Endodermal cell (in vitro differentiated cells): ENCODE measurements at regions not wholly inside any gene's neighbourhood (a gene's known extent, or its start where the extent isn't known, plus 50 kb on each side); places are given as distances from the start of the nearest gene placed in this dataset.
"Not testable (repeated sequence)": the region's sequence is repeated elsewhere in the genome, so short reads cannot be mapped to it uniquely, and the experiment has no call there.

Experiments
- DNase-seq: peaks from one replicate; pipeline ENCODE4 v3.0.0-alpha.2; 2017
- H3K27ac ChIP-seq: 2 replicates; pipeline ENCODE4 v1.5.1; 2013; ENCODE audit warnings: mild to moderate bottlenecking, low read depth, low read length, moderate library complexity
- H3K27me3 ChIP-seq: 2 replicates; pipeline ENCODE4 v1.6.1; 2013; ENCODE audit warnings: mild to moderate bottlenecking, low read length, moderate library complexity; ENCODE audit not compliant: insufficient read depth, control insufficient read depth, poor library complexity, severe bottlenecking
- H3K36me3 ChIP-seq: 2 replicates; pipeline ENCODE4 v1.7.0; 2013; ENCODE audit warnings: mild to moderate bottlenecking, low read length, moderate library complexity; ENCODE audit not compliant: control insufficient read depth, insufficient read depth
- H3K4me1 ChIP-seq: one replicate; pipeline ENCODE4 v1.7.0; 2013; ENCODE audit warnings: low read length; ENCODE audit not compliant: control insufficient read depth, insufficient read depth
- H3K4me3 ChIP-seq: 2 replicates; pipeline ENCODE4 v1.5.1; 2013; ENCODE audit warnings: mild to moderate bottlenecking, low read length, moderate library complexity
- H3K9ac ChIP-seq: 2 replicates; pipeline ENCODE4 v1.6.1; 2013; ENCODE audit warnings: mild to moderate bottlenecking, low read length, moderate library complexity; ENCODE audit not compliant: poor library complexity, severe bottlenecking; ENCODE audit errors: extremely low read depth
- H3K9me3 ChIP-seq: 2 replicates; pipeline ENCODE4 v1.6.1; 2013; ENCODE audit warnings: mild to moderate bottlenecking, low read length, moderate library complexity; ENCODE audit not compliant: control insufficient read depth
- H3K27ac Mint-ChIP-seq: 2 replicates; pipeline ENCODE4 v1.8.0; 2020; ENCODE audit warnings: mixed read lengths
- H3K27me3 Mint-ChIP-seq: 2 replicates; pipeline ENCODE4 v1.8.0; 2021; ENCODE audit warnings: mild to moderate bottlenecking, mixed read lengths; ENCODE audit not compliant: insufficient read depth
- H3K36me3 Mint-ChIP-seq: 2 replicates; pipeline ENCODE4 v1.8.0; 2020; ENCODE audit warnings: low read depth, mixed read lengths
- H3K4me1 Mint-ChIP-seq: 2 replicates; pipeline ENCODE4 v1.8.0; 2020; ENCODE audit warnings: mixed read lengths
- H3K4me3 Mint-ChIP-seq: 2 replicates; pipeline ENCODE4 v1.8.0; 2020; ENCODE audit warnings: mild to moderate bottlenecking, moderate library complexity, mixed read lengths
- H3K9me3 Mint-ChIP-seq: 2 replicates; pipeline ENCODE4 v1.8.0; 2020; ENCODE audit warnings: mild to moderate bottlenecking, mixed read lengths
- WGBS, 2 experiments: methylation state at CpG; one replicate each; pipeline versions ENCODE4 v1.1.5 to v1.1.7; 2013; ENCODE audit warnings: missing lambda C conversion rate in 2 of 2, mixed read lengths in 1 of 2; ENCODE audit not compliant: insufficient coverage in 1 of 2, insufficient read length in 1 of 2; 5-methylcytosine and 5-hydroxymethylcytosine counted together
- TF ChIP-seq, protein P1 (sequence below): fragments of 200-600 bp; sonication (generic); conservative IDR thresholded peaks from 2 replicates; pipeline ENCODE4 v1.5.0; 2021; ENCODE audit warnings: antibody characterized with exemption, mild to moderate bottlenecking

DNA sequence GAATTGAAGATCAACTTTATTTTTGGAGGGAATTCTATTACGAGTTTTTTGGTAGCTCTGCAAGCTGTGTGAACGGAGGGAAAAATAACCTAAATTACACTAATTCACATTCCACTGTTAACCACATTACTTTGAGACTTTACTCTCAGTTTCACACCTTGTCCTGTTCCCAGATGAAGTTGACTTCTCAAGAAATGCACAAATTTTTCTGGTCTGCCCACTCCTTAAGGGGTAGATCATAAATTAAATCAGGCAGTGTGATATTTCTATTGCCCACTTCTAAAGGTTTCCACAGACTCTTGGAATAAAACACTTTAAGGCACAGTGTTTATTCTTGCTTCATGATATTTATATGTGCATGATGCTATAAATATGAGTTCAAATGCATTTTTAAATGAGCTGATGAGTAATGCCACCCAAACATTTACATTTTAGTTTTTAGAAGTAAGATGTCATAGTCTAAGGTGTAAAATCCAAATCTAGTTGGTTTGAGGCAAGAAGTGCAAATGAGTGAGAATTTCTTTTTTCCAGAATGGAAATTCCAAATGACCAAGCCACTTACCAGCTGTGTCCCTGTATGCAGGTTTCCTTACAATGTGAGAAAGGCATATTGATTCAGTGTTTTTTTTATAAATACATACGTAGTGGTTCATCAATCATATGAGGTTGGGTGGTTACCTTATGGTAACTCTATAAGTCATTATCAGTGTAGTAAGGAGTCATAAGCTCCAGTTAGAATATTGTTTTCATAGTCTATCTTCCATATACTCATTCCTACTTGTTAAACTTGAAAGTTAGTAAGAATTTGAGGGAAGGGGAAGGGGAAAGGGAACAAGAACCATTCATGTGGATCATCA lies 437.7 kb upstream of the MEF2C start:
- no peaks in the 10 kb centered on the region for H3K27me3 Mint-ChIP-seq
- Histone ChIP-seq H3K9ac (no peak overlapping the region), H3K27me3 (no peaks in the 10 kb centered on the region), H3K36me3 (no peaks in the 10 kb centered on the region), H3K4me1 (no peaks in the 10 kb centered on the region), H3K27ac (no peak overlapping the region), H3K9me3 (no peaks in the 10 kb centered on the region), H3K4me3 (no peak overlapping the region)
- no peaks in the 10 kb centered on the region for H3K9me3 Mint-ChIP-seq
- no peak overlapping the region for H3K27ac Mint-ChIP-seq
- TF ChIP-seq, protein P1, sequence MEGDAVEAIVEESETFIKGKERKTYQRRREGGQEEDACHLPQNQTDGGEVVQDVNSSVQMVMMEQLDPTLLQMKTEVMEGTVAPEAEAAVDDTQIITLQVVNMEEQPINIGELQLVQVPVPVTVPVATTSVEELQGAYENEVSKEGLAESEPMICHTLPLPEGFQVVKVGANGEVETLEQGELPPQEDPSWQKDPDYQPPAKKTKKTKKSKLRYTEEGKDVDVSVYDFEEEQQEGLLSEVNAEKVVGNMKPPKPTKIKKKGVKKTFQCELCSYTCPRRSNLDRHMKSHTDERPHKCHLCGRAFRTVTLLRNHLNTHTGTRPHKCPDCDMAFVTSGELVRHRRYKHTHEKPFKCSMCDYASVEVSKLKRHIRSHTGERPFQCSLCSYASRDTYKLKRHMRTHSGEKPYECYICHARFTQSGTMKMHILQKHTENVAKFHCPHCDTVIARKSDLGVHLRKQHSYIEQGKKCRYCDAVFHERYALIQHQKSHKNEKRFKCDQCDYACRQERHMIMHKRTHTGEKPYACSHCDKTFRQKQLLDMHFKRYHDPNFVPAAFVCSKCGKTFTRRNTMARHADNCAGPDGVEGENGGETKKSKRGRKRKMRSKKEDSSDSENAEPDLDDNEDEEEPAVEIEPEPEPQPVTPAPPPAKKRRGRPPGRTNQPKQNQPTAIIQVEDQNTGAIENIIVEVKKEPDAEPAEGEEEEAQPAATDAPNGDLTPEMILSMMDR: no peak
- 83 to 87% methylated on average over 1 to 3 of the region's 3 CpGs for WGBS, 2 experiments
- H3K36me3 Mint-ChIP-seq: no peaks in the 10 kb centered on the region
- no peak overlapping the region for H3K4me3 Mint-ChIP-seq
- H3K4me1 Mint-ChIP-seq: no peaks in the 10 kb centered on the region
- no peak for DNase-seq

DNA sequence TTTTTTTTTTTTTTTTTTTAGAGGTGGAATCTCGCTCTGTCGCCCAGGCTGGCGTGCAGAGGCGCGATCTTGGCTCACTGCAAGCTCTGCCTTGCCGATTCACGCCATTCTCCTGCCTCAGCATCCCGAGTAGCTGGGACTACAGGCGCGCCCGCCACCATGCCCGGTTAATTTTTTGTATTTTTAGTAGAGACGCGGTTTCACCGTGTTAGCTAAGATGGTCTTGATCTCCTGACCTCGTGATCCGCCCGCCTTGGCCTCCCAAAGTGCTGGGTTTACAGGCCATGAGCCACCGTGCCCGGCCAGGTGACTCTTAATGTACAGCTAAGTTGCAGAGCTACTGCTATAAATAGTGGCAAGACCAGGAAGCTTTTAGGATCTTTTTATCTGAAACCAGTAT lies 434.9 kb upstream of the MEF2C start:
- not testable (repeated sequence) for H3K36me3 Mint-ChIP-seq, H3K27me3 Mint-ChIP-seq, H3K4me1 Mint-ChIP-seq, H3K27ac ChIP-seq, H3K4me3 ChIP-seq, H3K27ac Mint-ChIP-seq, H3K9me3 ChIP-seq, H3K27me3 ChIP-seq, H3K4me1 ChIP-seq, H3K9ac ChIP-seq, H3K9me3 Mint-ChIP-seq, H3K36me3 ChIP-seq, DNase-seq, H3K4me3 Mint-ChIP-seq
- 92 to 94% methylated on average over 17 to 20 of the region's 20 CpGs for WGBS, 2 experiments

DNA sequence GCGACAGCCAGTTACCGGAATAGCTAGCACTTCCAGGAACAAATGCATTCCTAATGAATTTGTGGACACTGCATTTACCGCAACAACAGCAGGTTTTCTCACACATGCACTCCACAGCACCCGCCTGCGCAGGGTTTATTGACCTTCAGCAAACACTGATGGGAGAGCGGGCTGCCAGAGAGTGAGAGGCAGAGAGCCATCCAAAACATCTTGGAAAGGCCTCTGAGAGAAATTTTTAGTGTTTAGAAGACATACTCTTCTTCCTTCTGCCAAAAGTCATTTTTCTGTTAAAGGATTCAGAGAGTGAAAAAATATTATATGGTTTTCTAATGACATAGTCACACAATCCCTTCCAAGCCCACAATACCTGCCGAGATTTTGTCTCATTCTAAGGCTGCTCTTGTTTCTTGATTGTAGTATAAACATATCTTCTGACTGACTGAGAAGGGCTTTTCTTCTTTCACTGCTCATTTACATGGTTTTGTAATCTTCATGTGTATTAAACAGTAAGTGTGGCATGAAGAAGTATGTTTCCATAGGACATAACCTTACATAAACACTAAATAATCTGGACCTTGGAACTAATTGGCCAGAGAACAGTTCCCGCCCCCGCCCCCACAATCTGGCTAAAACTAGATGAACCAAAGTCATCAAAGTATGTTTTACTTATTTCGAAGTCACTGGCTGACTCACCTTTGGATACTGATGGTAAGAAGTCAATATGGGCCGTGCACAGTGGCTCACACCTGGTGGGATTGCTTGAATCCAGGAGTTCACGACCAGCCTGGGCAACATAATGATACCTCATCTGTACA lies 432.5 kb upstream of the MEF2C start:
- TF ChIP-seq, protein P1: no peak
- WGBS, 2 experiments: 93% methylated on average over 6 to 10 of the region's 12 CpGs
- Histone ChIP-seq H3K9me3 (no peaks in the 10 kb centered on the region), H3K36me3 (no peaks in the 10 kb centered on the region), H3K9ac (no peak overlapping the region), H3K4me1 (no peaks in the 10 kb centered on the region), H3K27ac (no peak overlapping the region), H3K27me3 (no peaks in the 10 kb centered on the region), H3K4me3 (no peak overlapping the region)
- no peaks in the 10 kb centered on the region for H3K36me3 Mint-ChIP-seq
- DNase-seq: no peak
- H3K9me3 Mint-ChIP-seq: no peaks in the 10 kb centered on the region
- no peak overlapping the region for H3K27ac Mint-ChIP-seq
- H3K4me1 Mint-ChIP-seq: peaks cover 5% of the 10 kb centered on the region
- H3K27me3 Mint-ChIP-seq: no peaks in the 10 kb centered on the region
- H3K4me3 Mint-ChIP-seq: no peak overlapping the region
